ENCODE measurements at regions not wholly inside any gene's neighbourhood (a gene's known extent, or its start where the extent isn't known, plus 50 kb on each side); places are given as distances from the start of the nearest gene placed in this dataset.
"Not testable (repeated sequence)": the region's sequence is repeated elsewhere in the genome, so short reads cannot be mapped to it uniquely, and the experiment has no call there.

- no peaks in the 10 kb centered on the region for H3K4me1 ChIP-seq
- no peaks in the 10 kb centered on the region for H3K9me3 ChIP-seq (replicated peaks)
- no peaks in the 10 kb centered on the region for H3K27me3 ChIP-seq (ENCODE audit: low read depth)
- TF ChIP-seq CTCF (IDR thresholded peaks at IDR 0.05; ENCODE audit: borderline replicate concordance): no peak
- no peak overlapping the region for H3K27ac ChIP-seq (replicated peaks)
- intact Hi-C loops (cut with micrococcal nuclease): no loop called here
- H3K36me3 ChIP-seq: no peaks in the 10 kb centered on the region
- no peak overlapping the region for H3K4me3 ChIP-seq
- no peak for DNase-seq
These were observed 958.6 kb downstream of the TRAM1L1 start for GRCh38 chr4:116126794-116127193.

GRCh38 chr4:116122124-116122523 lies 963.3 kb downstream of the TRAM1L1 start:
- no peak overlapping the region for H3K27ac ChIP-seq (replicated peaks)
- no peaks in the 10 kb centered on the region for H3K27me3 ChIP-seq (ENCODE audit: low read depth)
- no peaks in the 10 kb centered on the region for H3K36me3 ChIP-seq
- intact Hi-C loops (cut with micrococcal nuclease): no loop called here
- H3K4me1 ChIP-seq: no peaks in the 10 kb centered on the region
- no peak for TF ChIP-seq CTCF (IDR thresholded peaks at IDR 0.05; ENCODE audit: borderline replicate concordance)
- no peak for DNase-seq
- peaks cover 16% of the 10 kb centered on the region for H3K9me3 ChIP-seq (replicated peaks)
- H3K4me3 ChIP-seq: no peak overlapping the region

- no peaks in the 10 kb centered on the region for H3K27me3 ChIP-seq (ENCODE audit: low read depth)
- H3K9me3 ChIP-seq (replicated peaks): peaks cover 26% of the 10 kb centered on the region
- no peaks in the 10 kb centered on the region for H3K4me1 ChIP-seq
- no peak for DNase-seq
- no peak overlapping the region for H3K27ac ChIP-seq (replicated peaks)
- TF ChIP-seq CTCF (IDR thresholded peaks at IDR 0.05; ENCODE audit: borderline replicate concordance): no peak
- H3K36me3 ChIP-seq: no peaks in the 10 kb centered on the region
- intact Hi-C loops (cut with micrococcal nuclease): no loop called here
- no peak overlapping the region for H3K4me3 ChIP-seq
These were observed 967.2 kb downstream of the TRAM1L1 start for GRCh38 chr4:116118221-116118620.

GRCh38 chr4:116112861-116113260 lies 972.5 kb downstream of the TRAM1L1 start:
- H3K27ac ChIP-seq (replicated peaks); H3K36me3 ChIP-seq; DNase-seq; intact Hi-C loops (cut with micrococcal nuclease); H3K27me3 ChIP-seq (ENCODE audit: low read depth); H3K4me3 ChIP-seq; H3K4me1 ChIP-seq: not testable (repeated sequence)
- H3K9me3 ChIP-seq (replicated peaks): peaks cover 15% of the 10 kb centered on the region

GRCh38 chr4:116110713-116111112 lies 974.7 kb downstream of the TRAM1L1 start:
- DNase-seq: no peak
- H3K27ac ChIP-seq (replicated peaks): no peak overlapping the region
- no peaks in the 10 kb centered on the region for H3K27me3 ChIP-seq (ENCODE audit: low read depth)
- intact Hi-C loops (cut with micrococcal nuclease): no loop called here
- TF ChIP-seq CTCF (IDR thresholded peaks at IDR 0.05; ENCODE audit: borderline replicate concordance): no peak
- no peaks in the 10 kb centered on the region for H3K36me3 ChIP-seq
- H3K4me3 ChIP-seq: no peak overlapping the region
- peaks cover 7% of the 10 kb centered on the region for H3K9me3 ChIP-seq (replicated peaks)
- H3K4me1 ChIP-seq: no peaks in the 10 kb centered on the region

GRCh38 chr4:116108606-116109005 lies 976.8 kb downstream of the TRAM1L1 start:
- TF ChIP-seq CTCF (IDR thresholded peaks at IDR 0.05; ENCODE audit: borderline replicate concordance): no peak
- intact Hi-C loops (cut with micrococcal nuclease): no loop called here
- Histone ChIP-seq H3K4me3 (no peak overlapping the region), H3K9me3 (replicated peaks) (no peaks in the 10 kb centered on the region), H3K4me1 (no peaks in the 10 kb centered on the region), H3K27me3 (ENCODE audit: low read depth) (no peaks in the 10 kb centered on the region), H3K36me3 (no peaks in the 10 kb centered on the region), H3K27ac (replicated peaks) (no peak overlapping the region)
- no peak for DNase-seq

Measured in left ventricle myocardium inferior (tissue), 1 donor.